ENCODE measurements at regions not wholly inside any gene's neighbourhood (a gene's known extent, or its start where the extent isn't known, plus 50 kb on each side); places are given as distances from the start of the nearest gene placed in this dataset.

DNA sequence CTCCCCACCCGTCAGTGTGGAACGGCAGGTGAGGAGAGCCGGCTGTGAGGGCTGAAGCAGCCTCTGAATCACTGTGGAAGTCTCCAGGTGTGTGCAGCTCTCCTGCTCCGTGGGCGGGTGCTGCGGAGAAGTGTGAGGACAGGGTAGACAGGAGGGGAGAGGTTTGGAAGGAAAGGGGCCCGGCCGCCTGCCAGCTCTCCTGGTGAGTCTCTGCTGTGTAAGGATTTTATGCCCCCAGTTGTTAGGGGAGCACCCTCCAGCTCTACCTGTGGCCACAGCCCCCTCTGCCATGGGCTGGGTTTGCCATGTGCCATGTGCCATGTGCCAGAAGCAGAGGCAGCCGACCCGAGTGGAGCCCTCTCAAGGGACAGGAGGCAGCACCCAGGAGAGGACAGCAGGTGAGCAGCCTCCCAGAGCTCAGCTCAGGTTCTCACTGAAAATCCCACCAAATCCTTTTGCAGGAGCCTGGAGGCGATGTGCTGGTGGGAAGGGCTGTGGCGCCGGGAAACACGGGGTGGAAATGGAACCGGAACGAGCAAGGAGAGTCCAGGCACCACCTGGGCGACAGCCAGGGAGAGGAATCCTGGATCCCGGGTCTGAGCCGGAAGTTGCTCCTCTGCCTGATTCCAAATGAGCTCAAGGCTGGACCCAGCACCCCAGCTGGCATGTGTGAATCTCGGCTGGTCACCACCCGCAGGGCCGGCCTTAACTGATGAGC, 804.4 kb downstream of the BRD1 start:
- TF ChIP-seq, protein P1, sequence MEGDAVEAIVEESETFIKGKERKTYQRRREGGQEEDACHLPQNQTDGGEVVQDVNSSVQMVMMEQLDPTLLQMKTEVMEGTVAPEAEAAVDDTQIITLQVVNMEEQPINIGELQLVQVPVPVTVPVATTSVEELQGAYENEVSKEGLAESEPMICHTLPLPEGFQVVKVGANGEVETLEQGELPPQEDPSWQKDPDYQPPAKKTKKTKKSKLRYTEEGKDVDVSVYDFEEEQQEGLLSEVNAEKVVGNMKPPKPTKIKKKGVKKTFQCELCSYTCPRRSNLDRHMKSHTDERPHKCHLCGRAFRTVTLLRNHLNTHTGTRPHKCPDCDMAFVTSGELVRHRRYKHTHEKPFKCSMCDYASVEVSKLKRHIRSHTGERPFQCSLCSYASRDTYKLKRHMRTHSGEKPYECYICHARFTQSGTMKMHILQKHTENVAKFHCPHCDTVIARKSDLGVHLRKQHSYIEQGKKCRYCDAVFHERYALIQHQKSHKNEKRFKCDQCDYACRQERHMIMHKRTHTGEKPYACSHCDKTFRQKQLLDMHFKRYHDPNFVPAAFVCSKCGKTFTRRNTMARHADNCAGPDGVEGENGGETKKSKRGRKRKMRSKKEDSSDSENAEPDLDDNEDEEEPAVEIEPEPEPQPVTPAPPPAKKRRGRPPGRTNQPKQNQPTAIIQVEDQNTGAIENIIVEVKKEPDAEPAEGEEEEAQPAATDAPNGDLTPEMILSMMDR (IDR thresholded peaks at IDR 0.05; ENCODE audit: insufficient read depth, low read length): no peak
- TF ChIP-seq POLR2AphosphoS5 (IDR thresholded peaks at IDR 0.05; ENCODE audit: low read depth): no peak
- TF ChIP-seq, protein P2, sequence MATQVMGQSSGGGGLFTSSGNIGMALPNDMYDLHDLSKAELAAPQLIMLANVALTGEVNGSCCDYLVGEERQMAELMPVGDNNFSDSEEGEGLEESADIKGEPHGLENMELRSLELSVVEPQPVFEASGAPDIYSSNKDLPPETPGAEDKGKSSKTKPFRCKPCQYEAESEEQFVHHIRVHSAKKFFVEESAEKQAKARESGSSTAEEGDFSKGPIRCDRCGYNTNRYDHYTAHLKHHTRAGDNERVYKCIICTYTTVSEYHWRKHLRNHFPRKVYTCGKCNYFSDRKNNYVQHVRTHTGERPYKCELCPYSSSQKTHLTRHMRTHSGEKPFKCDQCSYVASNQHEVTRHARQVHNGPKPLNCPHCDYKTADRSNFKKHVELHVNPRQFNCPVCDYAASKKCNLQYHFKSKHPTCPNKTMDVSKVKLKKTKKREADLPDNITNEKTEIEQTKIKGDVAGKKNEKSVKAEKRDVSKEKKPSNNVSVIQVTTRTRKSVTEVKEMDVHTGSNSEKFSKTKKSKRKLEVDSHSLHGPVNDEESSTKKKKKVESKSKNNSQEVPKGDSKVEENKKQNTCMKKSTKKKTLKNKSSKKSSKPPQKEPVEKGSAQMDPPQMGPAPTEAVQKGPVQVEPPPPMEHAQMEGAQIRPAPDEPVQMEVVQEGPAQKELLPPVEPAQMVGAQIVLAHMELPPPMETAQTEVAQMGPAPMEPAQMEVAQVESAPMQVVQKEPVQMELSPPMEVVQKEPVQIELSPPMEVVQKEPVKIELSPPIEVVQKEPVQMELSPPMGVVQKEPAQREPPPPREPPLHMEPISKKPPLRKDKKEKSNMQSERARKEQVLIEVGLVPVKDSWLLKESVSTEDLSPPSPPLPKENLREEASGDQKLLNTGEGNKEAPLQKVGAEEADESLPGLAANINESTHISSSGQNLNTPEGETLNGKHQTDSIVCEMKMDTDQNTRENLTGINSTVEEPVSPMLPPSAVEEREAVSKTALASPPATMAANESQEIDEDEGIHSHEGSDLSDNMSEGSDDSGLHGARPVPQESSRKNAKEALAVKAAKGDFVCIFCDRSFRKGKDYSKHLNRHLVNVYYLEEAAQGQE (IDR thresholded peaks at IDR 0.05; ENCODE audit: insufficient replicate concordance, low read depth): no peak

Measured in HL-60 (cell line).